ENCODE measurements at regions not wholly inside any gene's neighbourhood (a gene's known extent, or its start where the extent isn't known, plus 50 kb on each side); places are given as distances from the start of the nearest gene placed in this dataset.

- H3K4me3 ChIP-seq = no peak overlapping the region
- WGBS (ENCODE audit: insufficient coverage, insufficient replicate concordance, low lambda C conversion rate, missing lambda C conversion rate) = 17% methylated on average over 3 of the region's 3 CpGs
- no peaks in the 10 kb centered on the region for H3K79me2 ChIP-seq (ENCODE audit: control insufficient read depth, insufficient read depth, low read length)
- no TSS peak for BruUV-seq (replicated peaks)
- DNase-seq (ENCODE audit: low read depth, low spot score) = no peak
- H4K20me1 ChIP-seq (ENCODE audit: control insufficient read depth, insufficient read depth) = no peaks in the 10 kb centered on the region
- H2AFZ ChIP-seq (ENCODE audit: control insufficient read depth, low read depth, low read length) = no peak overlapping the region
- H3K4me2 ChIP-seq (ENCODE audit: control insufficient read depth, insufficient read depth) = no peak overlapping the region
- H3K27me3 ChIP-seq (replicated peaks in 1 of 2; ENCODE audit: control insufficient read depth in 2 of 2, insufficient read depth in 2 of 2, low read length in 1 of 2) = no peaks in the 10 kb centered on the region
- ChIA-PET POLR2A (no interaction called here), CTCF (interaction anchor here (2.7 kb wide), 1 partner anchor 16 kb away, joined by 11 read pairs; no protein-coding TSS in a partner anchor), SMC1A (ENCODE audit: uncharacterized antibody, unreplicated experiment) (interaction anchor here (0.7 to 1.8 kb wide), 3 partner anchors 21 to 1382 kb away, joined by 3 to 5 read pairs (median 3); no protein-coding TSS in a partner anchor), RAD21 (ENCODE audit: unreplicated experiment) (interaction anchor here (1.0 kb wide), 1 partner anchor 29 kb away, joined by 3 read pairs; no protein-coding TSS in a partner anchor)
- H3K9me3 ChIP-seq (replicated peaks; ENCODE audit: control insufficient read depth, insufficient read depth, low read length) = no peaks in the 10 kb centered on the region
- no peak for ATAC-seq
- in situ Hi-C loops (cut with MboI) (no loop called here), intact Hi-C loops (cut with micrococcal nuclease; ENCODE audit: unreplicated experiment) (no loop called here)
- H3K27ac ChIP-seq (ENCODE audit: control insufficient read depth, insufficient read depth) = no peak overlapping the region
- TF ChIP-seq FOXK2 (IDR thresholded peaks at IDR 0.05) = no peak
- no peak for TF ChIP-seq CHD4 (IDR thresholded peaks at IDR 0.05)
- TF ChIP-seq RCOR1 (conservative IDR thresholded peaks at IDR 0.05; ENCODE audit: low read depth, low read length) = no peak
- TF ChIP-seq NFYB (IDR thresholded peaks at IDR 0.05; ENCODE audit: insufficient read depth, low read depth, low read length) = no peak
- TF ChIP-seq, protein P1, sequence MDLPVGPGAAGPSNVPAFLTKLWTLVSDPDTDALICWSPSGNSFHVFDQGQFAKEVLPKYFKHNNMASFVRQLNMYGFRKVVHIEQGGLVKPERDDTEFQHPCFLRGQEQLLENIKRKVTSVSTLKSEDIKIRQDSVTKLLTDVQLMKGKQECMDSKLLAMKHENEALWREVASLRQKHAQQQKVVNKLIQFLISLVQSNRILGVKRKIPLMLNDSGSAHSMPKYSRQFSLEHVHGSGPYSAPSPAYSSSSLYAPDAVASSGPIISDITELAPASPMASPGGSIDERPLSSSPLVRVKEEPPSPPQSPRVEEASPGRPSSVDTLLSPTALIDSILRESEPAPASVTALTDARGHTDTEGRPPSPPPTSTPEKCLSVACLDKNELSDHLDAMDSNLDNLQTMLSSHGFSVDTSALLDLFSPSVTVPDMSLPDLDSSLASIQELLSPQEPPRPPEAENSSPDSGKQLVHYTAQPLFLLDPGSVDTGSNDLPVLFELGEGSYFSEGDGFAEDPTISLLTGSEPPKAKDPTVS (IDR thresholded peaks at IDR 0.05; ENCODE audit: low read depth, low read length) = no peak
- TF ChIP-seq KDM1A (IDR thresholded peaks at IDR 0.05; ENCODE audit: borderline replicate concordance) = no peak
- TF ChIP-seq ZBTB4 (CRISPR knock-in tag; IDR thresholded peaks at IDR 0.05) = no peak
- no peak for TF ChIP-seq HDAC2 (IDR thresholded peaks at IDR 0.05)
- TF ChIP-seq CBX5 (IDR thresholded peaks at IDR 0.05; ENCODE audit: low read depth) = no peak
- no peak for TF ChIP-seq CHD2 (IDR thresholded peaks at IDR 0.05; ENCODE audit: borderline replicate concordance, low read depth, low read length)
- H3K36me3 ChIP-seq (ENCODE audit: control insufficient read depth in 2 of 2, insufficient read depth in 2 of 2, low read length in 1 of 2) = no peaks in the 10 kb centered on the region
- no peak for FAIRE-seq
- H3K9ac ChIP-seq (ENCODE audit: control insufficient read depth, insufficient read depth, low read length) = no peak overlapping the region
- no peaks in the 10 kb centered on the region for H3K4me1 ChIP-seq (ENCODE audit: control insufficient read depth, insufficient read depth, low read length)
Observed at GRCh38 chr5:8924054-8924793, 621.7 kb downstream of the SEMA5A start.

Measured in GM12878 (cell line).